ENCODE measurements at regions not wholly inside any gene's neighbourhood (a gene's known extent, or its start where the extent isn't known, plus 50 kb on each side); places are given as distances from the start of the nearest gene placed in this dataset.
A peak's percentile ranks its signal among the peaks of the same experiment; 100 is the strongest.

DNA sequence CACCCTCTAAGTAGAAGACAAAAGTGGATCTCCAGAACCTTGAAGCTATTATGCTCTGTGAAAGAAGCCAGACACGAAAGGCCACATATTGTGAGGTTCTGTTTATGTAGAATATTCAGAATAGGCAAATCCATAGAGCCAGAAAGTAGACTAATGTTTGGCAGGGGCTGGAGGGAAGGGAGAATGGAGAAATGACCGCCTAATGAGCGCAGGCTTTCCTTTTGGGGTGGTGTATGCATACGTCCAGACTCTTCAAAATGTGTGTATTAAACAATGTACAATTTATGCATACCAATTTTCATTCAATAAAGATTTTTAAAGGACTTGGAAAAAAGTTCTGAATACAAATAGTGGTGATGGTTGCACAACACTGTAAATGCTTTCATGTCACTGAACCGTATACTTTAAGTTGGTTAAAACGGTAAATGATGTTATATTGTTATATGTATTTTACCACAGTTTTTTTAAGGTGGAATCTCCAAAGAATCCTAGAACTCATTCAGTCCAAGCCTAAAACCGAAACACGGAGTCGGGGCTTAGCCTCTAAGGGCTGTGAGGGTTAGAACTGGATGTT, 397.4 kb downstream of the SOX9 start:
- H3K4me2 ChIP-seq (ENCODE audit: low read length), result peak overlapping the region; percentile 77

DNA sequence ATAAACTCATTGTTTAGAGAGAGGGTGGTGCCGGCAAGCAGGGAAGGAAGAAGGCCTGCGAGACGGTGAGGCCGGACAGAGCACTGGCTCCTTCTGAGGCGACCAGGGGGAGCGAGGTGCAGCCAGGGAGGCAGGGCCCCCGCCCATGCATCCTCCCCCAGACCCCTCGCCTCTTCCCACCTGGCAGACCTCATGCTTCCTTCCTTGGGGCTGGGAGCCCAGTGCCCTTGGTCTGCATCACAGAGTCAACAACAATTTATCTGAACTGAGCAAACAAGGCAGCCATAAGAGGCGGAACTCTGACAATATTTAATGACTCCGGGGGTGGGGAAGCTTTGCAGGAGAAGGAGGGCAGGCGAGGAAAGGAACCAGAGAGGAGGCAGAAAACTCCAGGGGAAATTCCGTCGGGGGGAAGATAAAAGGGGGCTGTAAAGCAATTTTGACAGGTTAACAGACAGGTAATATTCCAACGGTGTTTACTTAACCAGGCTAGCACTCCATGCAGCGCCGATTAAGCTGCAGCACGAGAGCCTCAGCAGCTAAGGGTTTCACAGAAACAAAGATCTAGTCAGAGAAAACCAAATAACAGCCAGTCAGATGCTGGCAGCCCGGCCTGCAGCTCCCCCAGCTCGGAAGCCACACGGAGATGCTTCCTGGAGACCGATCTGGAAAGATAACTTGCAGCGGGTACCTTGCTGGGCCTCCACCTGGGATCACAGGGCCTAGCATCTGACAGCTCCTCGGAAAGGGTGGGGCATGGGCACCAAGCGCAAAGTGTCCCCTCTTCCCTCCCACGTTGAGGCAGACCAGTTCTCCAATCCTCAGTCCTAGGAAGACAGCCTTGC, 398.2 kb downstream of the SOX9 start:
- Histone ChIP-seq H3K4me2 (ENCODE audit: low read length) (peak overlapping the region; percentile 77), H3K9me3 (ENCODE audit: low read length) (no peaks in the 10 kb centered on the region), H3K4me1 (ENCODE audit: insufficient read depth, low read length) (peaks cover 30% of the 10 kb centered on the region), H4K20me1 (ENCODE audit: low read length) (no peaks in the 10 kb centered on the region; the same call in 1 of the 2 replicates), H3K27ac (ENCODE audit: low read length) (peak overlapping the region; percentile 79), H3K9me2 (replicated peaks; ENCODE audit: low read length) (no peaks in the 10 kb centered on the region), H3K36me3 (ENCODE audit: low read depth, low read length) (no peaks in the 10 kb centered on the region), H3K79me2 (ENCODE audit: low read length) (peaks cover 98% of the 10 kb centered on the region), H3K27me3 (ENCODE audit: low read length) (no peaks in the 10 kb centered on the region), H3K4me3 (ENCODE audit: low read length) (peak overlapping the region; percentile 50), H3F3A (ENCODE audit: low read length, unreplicated experiment) (peaks cover 3% of the 10 kb centered on the region), H2AFZ (ENCODE audit: low read length) (peak overlapping the region; percentile 51), H3K9ac (ENCODE audit: low read length) (peak overlapping the region; percentile 50)
- ChIA-PET POLR2A (ENCODE audit: unreplicated experiment) (interaction anchor here (0.6 to 1.0 kb wide), 3 partner anchors 97 to 112 kb away, joined by 3 read pairs; no protein-coding TSS in a partner anchor), CTCF (no interaction called here)
- ATAC-seq (peak; percentile 89), DNase-seq (peak; percentile 86)
- intact Hi-C loops (cut with micrococcal nuclease), result loop anchor here (1.0 kb wide), 1 partner anchor 53 kb away; no protein-coding TSS in a partner anchor
- TF ChIP-seq EZH2 (IDR thresholded peaks at IDR 0.05; ENCODE audit: low read length, unreplicated experiment), result no peak
- TF ChIP-seq EZH2phosphoT487 (IDR thresholded peaks at IDR 0.05; ENCODE audit: borderline replicate concordance, low read length), result no peak
- TF ChIP-seq, protein P1, sequence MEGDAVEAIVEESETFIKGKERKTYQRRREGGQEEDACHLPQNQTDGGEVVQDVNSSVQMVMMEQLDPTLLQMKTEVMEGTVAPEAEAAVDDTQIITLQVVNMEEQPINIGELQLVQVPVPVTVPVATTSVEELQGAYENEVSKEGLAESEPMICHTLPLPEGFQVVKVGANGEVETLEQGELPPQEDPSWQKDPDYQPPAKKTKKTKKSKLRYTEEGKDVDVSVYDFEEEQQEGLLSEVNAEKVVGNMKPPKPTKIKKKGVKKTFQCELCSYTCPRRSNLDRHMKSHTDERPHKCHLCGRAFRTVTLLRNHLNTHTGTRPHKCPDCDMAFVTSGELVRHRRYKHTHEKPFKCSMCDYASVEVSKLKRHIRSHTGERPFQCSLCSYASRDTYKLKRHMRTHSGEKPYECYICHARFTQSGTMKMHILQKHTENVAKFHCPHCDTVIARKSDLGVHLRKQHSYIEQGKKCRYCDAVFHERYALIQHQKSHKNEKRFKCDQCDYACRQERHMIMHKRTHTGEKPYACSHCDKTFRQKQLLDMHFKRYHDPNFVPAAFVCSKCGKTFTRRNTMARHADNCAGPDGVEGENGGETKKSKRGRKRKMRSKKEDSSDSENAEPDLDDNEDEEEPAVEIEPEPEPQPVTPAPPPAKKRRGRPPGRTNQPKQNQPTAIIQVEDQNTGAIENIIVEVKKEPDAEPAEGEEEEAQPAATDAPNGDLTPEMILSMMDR (conservative IDR thresholded peaks at IDR 0.05; ENCODE audit: low read depth, low read length), result no peak
- BruUV-seq (replicated peaks), result no TSS peak

More for the DNA sequence above, 397.4 kb downstream of the SOX9 start:
- intact Hi-C loops (cut with micrococcal nuclease), result loop anchor here (1.0 kb wide), 1 partner anchor 52 kb away; no protein-coding TSS in a partner anchor
- peak overlapping the region; percentile 79 for H3K27ac ChIP-seq (ENCODE audit: low read length)
- DNase-seq, result no peak
- 0 out of 2 replicates have a peak overlapping the region, but pooled peaks have one; percentile 51 for H2AFZ ChIP-seq (ENCODE audit: low read length)
- no peak overlapping the region for H3K4me3 ChIP-seq (ENCODE audit: low read length)
- no peaks in the 10 kb centered on the region for H3K9me2 ChIP-seq (replicated peaks; ENCODE audit: low read length)
- peaks cover 30% of the 10 kb centered on the region for H3K4me1 ChIP-seq (ENCODE audit: insufficient read depth, low read length)
- CTCF ChIA-PET, result no interaction called here
- no TSS peak for BruUV-seq (replicated peaks)
- H3F3A ChIP-seq (ENCODE audit: low read length, unreplicated experiment), result peaks cover 3% of the 10 kb centered on the region
- no peaks in the 10 kb centered on the region for H3K36me3 ChIP-seq (ENCODE audit: low read depth, low read length)
- peak overlapping the region; percentile 50 for H3K9ac ChIP-seq (ENCODE audit: low read length)
- H3K79me2 ChIP-seq (ENCODE audit: low read length), result peaks cover 95% of the 10 kb centered on the region
- H3K9me3 ChIP-seq (ENCODE audit: low read length), result no peaks in the 10 kb centered on the region
- POLR2A ChIA-PET (ENCODE audit: unreplicated experiment), result interaction anchor here (0.6 kb wide), 1 partner anchor 111 kb away, joined by 3 read pairs; no protein-coding TSS in a partner anchor
- ATAC-seq, result peak; percentile 4; the same call in 1 of the 2 replicates
- no peaks in the 10 kb centered on the region for H3K27me3 ChIP-seq (ENCODE audit: low read length)
- TF ChIP-seq, protein P1 (conservative IDR thresholded peaks at IDR 0.05; ENCODE audit: low read depth, low read length), result no peak
- TF ChIP-seq EZH2 (IDR thresholded peaks at IDR 0.05; ENCODE audit: low read length, unreplicated experiment) (no peak), EZH2phosphoT487 (IDR thresholded peaks at IDR 0.05; ENCODE audit: borderline replicate concordance, low read length) (no peak)
- no peaks in the 10 kb centered on the region; the same call in 1 of the 2 replicates for H4K20me1 ChIP-seq (ENCODE audit: low read length)

All from PC-3 (cell line).